Nephron (organoid): ENCODE measurements at regions not wholly inside any gene's neighbourhood (a gene's known extent, or its start where the extent isn't known, plus 50 kb on each side); places are given as distances from the start of the nearest gene placed in this dataset.

ENCODE experiments used
- H3K27ac Mint-ChIP-seq, 3 experiments: 2 replicates each; pipeline ENCODE4 v1.8.0; 2020; ENCODE audit warnings: mixed read lengths in 3 of 3, mild to moderate bottlenecking in 2 of 3, moderate library complexity in 1 of 3
- H3K27me3 Mint-ChIP-seq: 2 replicates; pipeline ENCODE4 v1.8.0; 2021; ENCODE audit warnings: low read depth, mild to moderate bottlenecking, moderate library complexity, mixed read lengths
- H3K36me3 Mint-ChIP-seq: 2 replicates; pipeline ENCODE4 v1.8.0; 2020; ENCODE audit warnings: low read depth, mixed read lengths
- H3K4me1 Mint-ChIP-seq: 2 replicates; pipeline ENCODE4 v1.8.0; 2020; ENCODE audit warnings: mixed read lengths
- H3K4me3 Mint-ChIP-seq, 3 experiments: 2 replicates each; pipeline ENCODE4 v1.8.0; 2020; ENCODE audit warnings: mild to moderate bottlenecking in 3 of 3, mixed read lengths in 3 of 3, moderate library complexity in 2 of 3
- H3K9me3 Mint-ChIP-seq: 2 replicates; pipeline ENCODE4 v1.8.0; 2020; ENCODE audit warnings: mixed read lengths
- CTCF ChIP-seq, 3 experiments: fragments of 200-600 bp; sonication (generic); IDR thresholded peaks; one replicate each; pipeline ENCODE4 v1.5.0; 2021; ENCODE audit warnings: antibody characterized with exemption in 3 of 3; ENCODE audit not compliant: unreplicated experiment in 3 of 3

- Mint-ChIP-seq H3K4me3 (no peak overlapping the region), H3K27ac (no peak overlapping the region), H3K4me1 (no peaks in the 10 kb centered on the region), H3K36me3 (no peaks in the 10 kb centered on the region), H3K9me3 (peaks cover 7% of the 10 kb centered on the region), H3K27me3 (no peaks in the 10 kb centered on the region)
- no peak for TF ChIP-seq CTCF (IDR thresholded peaks at IDR 0.05; ENCODE audit: unreplicated experiment in 3 of 3)
Measured at GRCh38 chr5:68920888-68921287, 172.9 kb upstream of the SLC30A5 start.

GRCh38 chr5:68922172-68922987 lies 171.4 kb upstream of the SLC30A5 start:
- H3K4me3 Mint-ChIP-seq: no peak overlapping the region
- no peak for TF ChIP-seq CTCF (IDR thresholded peaks at IDR 0.05; ENCODE audit: unreplicated experiment in 3 of 3)
- H3K27ac Mint-ChIP-seq: no peak overlapping the region
- no peaks in the 10 kb centered on the region for H3K36me3 Mint-ChIP-seq
- no peaks in the 10 kb centered on the region for H3K27me3 Mint-ChIP-seq
- no peaks in the 10 kb centered on the region for H3K4me1 Mint-ChIP-seq
- peaks cover 7% of the 10 kb centered on the region for H3K9me3 Mint-ChIP-seq

GRCh38 chr5:68924481-68925145 lies 169.2 kb upstream of the SLC30A5 start:
- H3K4me3 Mint-ChIP-seq: no peak overlapping the region
- peaks cover under 1% of the 10 kb centered on the region for H3K9me3 Mint-ChIP-seq
- no peaks in the 10 kb centered on the region for H3K36me3 Mint-ChIP-seq
- no peak for TF ChIP-seq CTCF (IDR thresholded peaks at IDR 0.05; ENCODE audit: unreplicated experiment in 3 of 3)
- H3K4me1 Mint-ChIP-seq: no peaks in the 10 kb centered on the region
- H3K27ac Mint-ChIP-seq: peak overlapping the region in 1 of 3 experiments; percentile 33
- no peaks in the 10 kb centered on the region for H3K27me3 Mint-ChIP-seq

GRCh38 chr5:68928617-68929302 lies 165.1 kb upstream of the SLC30A5 start:
- Mint-ChIP-seq H3K4me3 (no peak overlapping the region), H3K36me3 (no peaks in the 10 kb centered on the region), H3K9me3 (peaks cover 26% of the 10 kb centered on the region)

GRCh38 chr5:68930139-68930538 lies 163.7 kb upstream of the SLC30A5 start:
- H3K27ac Mint-ChIP-seq: no peak overlapping the region
- H3K27me3 Mint-ChIP-seq: no peaks in the 10 kb centered on the region
- H3K4me1 Mint-ChIP-seq: no peaks in the 10 kb centered on the region
- no peak for TF ChIP-seq CTCF (IDR thresholded peaks at IDR 0.05; ENCODE audit: unreplicated experiment in 3 of 3)
- peaks cover 9% of the 10 kb centered on the region for H3K36me3 Mint-ChIP-seq
- H3K4me3 Mint-ChIP-seq: no peak overlapping the region
- H3K9me3 Mint-ChIP-seq: peaks cover 36% of the 10 kb centered on the region

More at GRCh38 chr5:68928617-68929302, 165.1 kb upstream of the SLC30A5 start:
- Mint-ChIP-seq H3K27ac (no peak overlapping the region), H3K27me3 (no peaks in the 10 kb centered on the region), H3K4me1 (no peaks in the 10 kb centered on the region)
- TF ChIP-seq CTCF (IDR thresholded peaks at IDR 0.05; ENCODE audit: unreplicated experiment in 3 of 3): no peak
